Activated CD4-positive, alpha-beta memory T cell treated with anti-CD3 and anti-CD28 coated beads for 36 hours (primary cell): ENCODE measurements at regions not wholly inside any gene's neighbourhood (a gene's known extent, or its start where the extent isn't known, plus 50 kb on each side); places are given as distances from the start of the nearest gene placed in this dataset.
"Not testable (repeated sequence)": the region's sequence is repeated elsewhere in the genome, so short reads cannot be mapped to it uniquely, and the experiment has no call there.

Source experiments
- CTCF ChIA-PET: fragments of 350-600 bp; sonication (Branson Sonifier 250); formaldehyde crosslinking; loops from one replicate; lab custom pipeline; 2021; ENCODE audit warnings: antibody characterized with exemption, inconsistent platforms; lab: Charles Lee
- POLR2A ChIA-PET: fragments of 350-600 bp; sonication (Branson Sonifier 250); formaldehyde crosslinking; loops from one replicate; lab custom pipeline; 2021; ENCODE audit warnings: antibody characterized with exemption; lab: Charles Lee
- DNase-seq: peaks from one replicate; pipeline ENCODE4 v3.0.0-alpha.2; 2020
- H3K27ac Mint-ChIP-seq: one replicate; pipeline ENCODE4 v1.8.0; 2021; ENCODE audit warnings: mixed read lengths
- H3K27me3 Mint-ChIP-seq: one replicate; pipeline ENCODE4 v1.8.0; 2021; ENCODE audit warnings: mixed read lengths
- H3K36me3 Mint-ChIP-seq: one replicate; pipeline ENCODE4 v1.8.0; 2021; ENCODE audit warnings: mixed read lengths
- H3K4me1 Mint-ChIP-seq: one replicate; pipeline ENCODE4 v1.8.0; 2021; ENCODE audit warnings: low read depth, mixed read lengths
- H3K4me3 Mint-ChIP-seq: one replicate; pipeline ENCODE4 v1.8.0; 2021; ENCODE audit warnings: mild to moderate bottlenecking, mixed read lengths
- H3K9me3 Mint-ChIP-seq: one replicate; pipeline ENCODE4 v1.8.0; 2021; ENCODE audit warnings: mixed read lengths
- intact Hi-C: fragments of 100-400 bp; cut with micrococcal nuclease; formaldehyde crosslinking; loops from one replicate; pipeline ENCODE4 v1.15.1; 2023

DNA sequence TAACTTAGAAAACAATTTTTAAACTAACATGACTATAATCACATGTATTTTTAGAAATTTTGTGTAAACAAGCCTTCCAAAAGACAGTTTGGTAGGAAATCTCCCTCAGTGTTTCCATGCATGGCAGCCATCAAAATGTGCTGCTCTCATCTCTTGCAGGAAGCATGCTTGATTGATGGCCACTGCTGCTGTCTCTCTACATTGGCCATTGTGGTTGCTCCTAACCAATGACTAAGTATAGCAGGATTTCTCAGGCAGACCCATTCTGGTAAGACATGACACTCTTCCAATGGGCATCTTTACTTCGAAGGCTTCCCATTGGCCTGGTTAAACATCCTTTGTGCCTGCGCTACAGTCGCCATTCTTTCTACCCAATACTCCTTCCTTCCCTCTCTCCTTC lies 78.9 kb upstream of the GUCY1A1 start:
- H3K36me3 Mint-ChIP-seq = no peaks in the 10 kb centered on the region
- DNase-seq = no peak
- CTCF ChIA-PET = no interaction called here
- H3K4me1 Mint-ChIP-seq = peaks cover 8% of the 10 kb centered on the region
- H3K27ac Mint-ChIP-seq = no peak overlapping the region
- H3K4me3 Mint-ChIP-seq = no peak overlapping the region
- peaks cover 5% of the 10 kb centered on the region for H3K27me3 Mint-ChIP-seq
- POLR2A ChIA-PET = no interaction called here
- no peaks in the 10 kb centered on the region for H3K9me3 Mint-ChIP-seq
- intact Hi-C loops = no loop called here

DNA sequence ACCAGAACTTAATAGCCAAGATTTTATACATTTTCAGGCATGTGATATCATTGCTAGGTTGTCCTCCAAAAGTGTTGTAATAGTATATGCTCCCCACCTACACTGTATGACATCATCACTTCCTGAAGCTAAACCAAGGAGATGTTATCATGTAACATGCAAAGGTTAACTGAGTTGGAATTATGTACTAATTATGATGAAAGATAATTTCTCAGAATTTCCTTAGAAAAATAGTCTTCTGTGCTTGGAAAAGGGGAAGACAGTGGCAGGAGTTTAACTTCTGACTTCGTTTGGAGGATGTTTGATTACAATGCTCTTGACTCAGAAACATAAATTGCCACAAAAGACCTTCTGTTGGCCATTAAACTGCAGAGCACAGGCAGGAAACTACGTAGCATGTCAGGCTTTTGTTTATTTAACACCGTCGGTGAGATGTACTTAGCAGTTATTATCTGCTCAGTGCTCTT lies 83.6 kb upstream of the GUCY1A1 start:
- ChIA-PET POLR2A (no interaction called here), CTCF (no interaction called here)
- DNase-seq = no peak
- H3K27me3 Mint-ChIP-seq = no peaks in the 10 kb centered on the region
- no peak overlapping the region for H3K4me3 Mint-ChIP-seq
- H3K4me1 Mint-ChIP-seq = peaks cover 9% of the 10 kb centered on the region
- intact Hi-C loops = no loop called here
- no peak overlapping the region for H3K27ac Mint-ChIP-seq
- H3K36me3 Mint-ChIP-seq = no peaks in the 10 kb centered on the region
- no peaks in the 10 kb centered on the region for H3K9me3 Mint-ChIP-seq

DNA sequence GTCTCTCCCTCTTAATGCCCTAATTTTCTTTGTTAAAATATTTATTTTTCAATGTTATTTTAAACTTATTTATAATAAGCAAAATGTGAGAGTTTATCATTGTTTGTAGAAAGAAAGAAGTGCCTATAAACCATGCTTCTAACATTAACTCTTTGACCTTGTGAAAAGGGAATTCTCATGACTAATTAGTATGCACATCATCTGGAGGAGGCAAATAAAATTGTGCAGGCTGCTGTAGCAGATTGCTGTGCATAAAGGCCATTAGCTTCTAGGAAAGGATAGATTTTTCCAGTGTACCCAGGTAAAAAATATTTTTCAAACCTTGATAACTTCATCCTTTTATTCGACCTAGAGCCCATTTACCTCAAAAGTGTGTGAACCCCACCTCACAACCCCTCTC lies 84.6 kb upstream of the GUCY1A1 start:
- no peak overlapping the region for H3K4me3 Mint-ChIP-seq
- intact Hi-C loops = no loop called here
- CTCF ChIA-PET = no interaction called here
- H3K9me3 Mint-ChIP-seq = no peaks in the 10 kb centered on the region
- H3K4me1 Mint-ChIP-seq = peaks cover 9% of the 10 kb centered on the region
- no peak for DNase-seq
- POLR2A ChIA-PET = no interaction called here
- no peaks in the 10 kb centered on the region for H3K36me3 Mint-ChIP-seq
- H3K27ac Mint-ChIP-seq = no peak overlapping the region
- no peaks in the 10 kb centered on the region for H3K27me3 Mint-ChIP-seq

DNA sequence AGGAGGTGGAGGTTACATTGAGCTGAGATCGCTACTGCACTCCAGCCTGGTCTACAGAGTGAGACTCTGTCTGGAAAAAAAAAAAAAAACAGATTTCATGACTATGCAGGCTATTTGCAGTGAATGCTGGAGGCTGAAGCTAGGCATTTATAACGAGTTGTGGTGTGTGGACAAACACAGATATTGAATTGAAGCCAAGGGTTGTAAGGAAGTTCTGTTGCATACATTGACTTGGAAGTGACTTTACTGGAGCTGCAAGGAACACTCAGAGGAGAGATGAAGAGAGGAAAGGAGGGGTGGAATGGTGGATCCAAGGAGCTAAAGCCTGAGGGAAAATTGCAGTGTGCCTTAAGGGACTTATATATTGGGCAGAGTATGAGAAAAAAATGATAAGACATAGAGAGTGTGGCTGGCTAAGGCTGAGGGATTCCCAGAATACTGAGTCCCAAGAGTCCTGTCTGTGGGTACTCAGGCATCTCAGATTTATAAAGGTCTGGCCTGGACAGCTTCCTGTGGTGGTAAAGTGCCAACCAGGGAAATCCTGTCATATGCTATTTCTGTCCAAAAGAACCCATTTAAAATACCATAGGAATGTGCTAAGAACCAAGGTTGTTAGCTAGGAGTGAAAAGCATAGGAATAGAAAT lies 87.8 kb upstream of the GUCY1A1 start:
- Mint-ChIP-seq H3K27me3 (no peaks in the 10 kb centered on the region), H3K4me1 (peaks cover 9% of the 10 kb centered on the region), H3K9me3 (no peaks in the 10 kb centered on the region), H3K36me3 (no peaks in the 10 kb centered on the region), H3K27ac (no peak overlapping the region), H3K4me3 (no peak overlapping the region)
- ChIA-PET POLR2A (no interaction called here), CTCF (no interaction called here)
- DNase-seq = no peak
- intact Hi-C loops = no loop called here

DNA sequence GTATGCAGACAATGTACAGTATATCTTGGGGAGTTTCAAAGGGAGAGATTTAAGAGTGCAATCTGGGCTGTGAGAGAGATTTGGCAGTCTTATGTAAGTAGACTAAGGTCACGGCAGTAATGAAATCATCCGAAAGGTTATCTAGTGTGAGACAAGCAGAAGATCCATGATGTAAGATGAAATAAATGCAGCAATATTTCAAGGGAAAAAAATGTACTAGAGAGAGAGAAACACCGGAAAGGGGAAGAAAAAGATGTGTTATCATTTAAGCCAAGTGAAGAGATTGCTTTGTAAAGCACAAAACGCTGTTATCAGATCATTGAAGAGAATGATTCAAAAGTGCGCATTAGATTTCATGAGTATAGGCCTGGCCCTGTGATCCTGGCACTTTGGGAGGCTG lies 88.4 kb upstream of the GUCY1A1 start:
- H3K27me3 Mint-ChIP-seq = no peaks in the 10 kb centered on the region
- peaks cover 5% of the 10 kb centered on the region for H3K4me1 Mint-ChIP-seq
- POLR2A ChIA-PET = no interaction called here

DNA sequence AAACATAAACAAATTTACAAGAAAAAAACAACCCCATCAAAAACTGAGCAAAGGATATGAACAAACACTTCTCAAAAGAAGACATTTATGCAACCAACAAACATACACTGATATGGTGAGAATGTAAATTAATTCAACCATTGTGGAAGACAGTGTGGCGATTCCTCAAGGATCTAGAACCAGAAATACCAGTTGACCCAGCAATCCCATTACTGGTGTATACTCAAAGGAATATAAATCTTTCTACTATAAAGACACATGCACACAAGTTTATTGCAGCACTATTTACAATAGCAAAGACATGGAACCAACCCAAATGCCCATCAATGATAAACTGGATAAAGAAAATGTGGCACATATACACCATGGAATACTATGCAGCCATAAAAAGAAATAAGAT lies 92.3 kb upstream of the GUCY1A1 start:
- intact Hi-C loops, H3K4me1 Mint-ChIP-seq, H3K9me3 Mint-ChIP-seq, H3K4me3 Mint-ChIP-seq, H3K36me3 Mint-ChIP-seq, H3K27ac Mint-ChIP-seq, CTCF ChIA-PET, DNase-seq, H3K27me3 Mint-ChIP-seq, POLR2A ChIA-PET: not testable (repeated sequence)

More for the DNA sequence above, 88.4 kb upstream of the GUCY1A1 start:
- Mint-ChIP-seq H3K4me3 (no peak overlapping the region), H3K36me3 (no peaks in the 10 kb centered on the region), H3K9me3 (no peaks in the 10 kb centered on the region), H3K27ac (no peak overlapping the region)
- CTCF ChIA-PET = no interaction called here
- no peak for DNase-seq
- intact Hi-C loops = no loop called here

DNA sequence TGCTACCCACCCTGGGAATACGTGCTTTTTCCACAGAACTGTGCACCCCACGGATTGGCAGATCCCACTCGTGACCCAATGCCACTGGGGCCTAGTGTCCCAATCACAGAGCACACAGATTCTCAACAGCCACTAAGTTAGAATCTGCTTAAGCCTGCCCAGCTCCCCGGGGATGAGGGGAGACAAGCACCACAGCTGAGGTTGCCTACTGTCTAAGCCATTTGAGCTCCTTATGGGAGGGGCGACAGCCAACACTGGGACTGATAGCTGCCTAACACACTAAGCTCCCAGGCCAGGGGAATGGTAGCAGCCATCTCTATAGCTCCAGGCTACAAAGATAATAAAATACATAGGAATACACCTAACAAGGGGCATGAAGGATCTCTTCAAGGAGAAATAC lies 93.5 kb upstream of the GUCY1A1 start:
- POLR2A ChIA-PET = no interaction called here
- Mint-ChIP-seq H3K4me1 (no peaks in the 10 kb centered on the region), H3K27ac (no peak overlapping the region), H3K27me3 (peaks cover 3% of the 10 kb centered on the region), H3K36me3 (no peaks in the 10 kb centered on the region), H3K4me3 (no peak overlapping the region), H3K9me3 (no peaks in the 10 kb centered on the region)
- intact Hi-C loops = no loop called here
- no peak for DNase-seq
- CTCF ChIA-PET = no interaction called here

DNA sequence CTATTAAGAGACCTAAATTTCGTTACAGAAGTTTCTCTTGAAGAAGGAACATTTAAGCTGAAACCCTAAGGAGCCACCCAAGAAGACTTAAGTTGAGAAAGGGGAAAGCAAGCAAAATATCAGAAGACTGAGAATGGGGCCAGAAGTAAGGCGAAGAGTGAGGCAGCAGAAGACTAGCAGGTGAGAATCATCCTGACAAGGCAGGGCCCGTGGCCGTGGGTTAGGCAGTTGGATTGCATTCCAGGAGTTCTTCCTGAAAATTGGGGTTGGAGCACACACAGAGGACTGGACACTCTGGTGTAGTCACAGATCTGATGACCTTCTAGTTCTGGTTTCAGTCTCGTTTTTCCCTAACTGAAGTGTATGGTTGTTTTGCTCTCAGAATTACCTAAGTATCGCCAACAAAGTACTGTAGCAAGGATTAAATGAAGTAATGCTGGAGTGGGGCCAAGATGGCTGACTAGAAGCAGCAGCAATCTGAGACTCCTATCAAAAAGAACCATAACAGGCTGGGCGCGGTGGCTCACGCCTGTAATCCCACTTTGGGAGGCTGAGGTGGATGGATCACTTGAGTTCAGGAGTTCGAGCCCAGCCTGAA lies 94.4 kb upstream of the GUCY1A1 start:
- intact Hi-C loops = no loop called here
- no peak for DNase-seq
- Mint-ChIP-seq H3K27me3 (peaks cover 3% of the 10 kb centered on the region), H3K4me1 (no peaks in the 10 kb centered on the region), H3K9me3 (no peaks in the 10 kb centered on the region), H3K4me3 (no peak overlapping the region), H3K36me3 (no peaks in the 10 kb centered on the region), H3K27ac (no peak overlapping the region)
- ChIA-PET CTCF (no interaction called here), POLR2A (no interaction called here)

DNA sequence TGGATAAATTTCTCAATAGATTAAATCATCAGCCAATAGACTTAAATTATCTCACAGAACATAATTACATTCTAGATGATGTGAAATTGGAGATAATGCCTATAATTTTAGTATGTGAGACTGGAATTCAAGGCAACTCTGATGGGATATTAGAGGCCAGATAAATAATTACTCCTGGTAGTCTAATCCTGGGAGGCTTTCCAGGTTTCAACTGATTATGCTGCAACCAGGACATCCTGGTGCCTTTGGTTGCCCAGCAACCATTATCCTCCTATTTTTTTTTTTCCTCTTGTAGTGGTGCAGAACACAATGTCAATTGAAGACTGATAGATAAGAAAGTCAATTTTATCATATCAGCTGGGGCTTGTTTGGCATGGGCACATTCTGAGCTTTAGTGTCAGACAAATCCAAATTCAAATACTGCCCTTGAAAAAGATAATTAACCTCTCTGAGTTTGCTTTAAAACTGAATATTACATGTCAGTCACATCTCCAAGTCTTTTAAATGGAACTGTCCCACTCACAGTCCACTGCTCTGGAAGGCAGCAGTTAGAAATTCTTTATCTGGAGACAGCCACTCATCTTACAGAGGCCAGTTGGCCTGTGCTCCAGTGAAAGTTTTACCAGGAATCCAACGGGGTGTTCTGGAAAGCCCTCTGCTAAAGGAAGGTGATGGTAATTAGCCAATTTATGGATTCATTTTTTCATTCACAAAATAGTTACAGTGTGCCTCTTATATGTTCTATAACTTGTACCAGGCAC lies 95.3 kb upstream of the GUCY1A1 start:
- no peaks in the 10 kb centered on the region for H3K4me1 Mint-ChIP-seq
- no peaks in the 10 kb centered on the region for H3K9me3 Mint-ChIP-seq
- H3K4me3 Mint-ChIP-seq = no peak overlapping the region
- no peak overlapping the region for H3K27ac Mint-ChIP-seq
- H3K27me3 Mint-ChIP-seq = peaks cover 3% of the 10 kb centered on the region
- DNase-seq = no peak
- CTCF ChIA-PET = no interaction called here
- intact Hi-C loops = no loop called here
- POLR2A ChIA-PET = no interaction called here
- H3K36me3 Mint-ChIP-seq = no peaks in the 10 kb centered on the region

DNA sequence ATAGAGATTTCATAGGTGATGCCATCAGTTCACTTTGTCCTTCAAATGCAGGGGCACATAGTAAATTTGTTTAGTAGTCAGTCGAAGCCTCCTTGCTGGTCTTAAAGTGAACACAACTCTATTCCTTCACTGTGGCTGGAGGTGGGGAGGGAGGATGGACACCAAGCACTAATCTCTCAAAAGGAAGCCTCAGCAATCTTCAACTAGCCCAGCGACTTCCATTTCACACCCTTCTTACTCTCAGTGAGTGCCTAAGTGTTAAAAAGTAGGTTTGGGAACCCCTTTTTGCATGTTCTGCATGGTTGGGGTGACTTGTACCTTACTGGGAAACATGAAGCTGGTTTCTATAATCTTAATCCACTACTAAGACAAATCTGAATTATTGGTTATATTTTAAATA lies 96.0 kb upstream of the GUCY1A1 start:
- Mint-ChIP-seq H3K27ac (no peak overlapping the region), H3K36me3 (no peaks in the 10 kb centered on the region), H3K4me3 (no peak overlapping the region), H3K9me3 (no peaks in the 10 kb centered on the region), H3K4me1 (no peaks in the 10 kb centered on the region), H3K27me3 (peaks cover 3% of the 10 kb centered on the region)
- no peak for DNase-seq
- ChIA-PET POLR2A (no interaction called here), CTCF (no interaction called here)
- intact Hi-C loops = no loop called here

DNA sequence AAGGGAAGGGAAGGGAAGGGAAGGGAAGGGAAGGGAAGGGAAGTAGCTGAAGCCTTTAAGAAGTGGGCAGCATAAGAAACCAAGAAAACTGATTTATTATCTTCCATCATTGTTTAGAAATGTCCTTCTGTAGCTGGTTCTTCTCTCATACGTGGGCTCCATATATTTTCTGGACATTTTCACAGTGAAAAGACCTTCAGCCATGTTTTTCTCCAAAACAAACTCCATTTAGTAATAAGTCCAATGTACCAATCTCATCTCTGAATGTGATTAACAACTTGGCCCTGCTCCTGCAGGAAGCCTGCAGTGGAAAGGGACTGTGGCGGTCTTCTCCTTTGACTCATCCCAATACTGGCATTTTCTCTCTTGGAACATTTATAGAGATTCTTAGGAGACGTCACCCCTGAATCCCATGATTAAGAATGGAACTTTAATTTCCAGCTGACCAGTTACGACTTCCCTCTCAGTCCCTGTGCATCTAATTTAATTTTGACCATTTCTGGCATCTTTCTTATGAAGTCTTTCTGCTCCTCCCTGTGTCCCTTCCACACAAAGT lies 96.6 kb upstream of the GUCY1A1 start:
- Mint-ChIP-seq H3K4me3 (no peak overlapping the region), H3K9me3 (no peaks in the 10 kb centered on the region), H3K36me3 (no peaks in the 10 kb centered on the region), H3K27ac (no peak overlapping the region), H3K27me3 (peaks cover 3% of the 10 kb centered on the region), H3K4me1 (no peaks in the 10 kb centered on the region)
- intact Hi-C loops = no loop called here
- DNase-seq = no peak
- CTCF ChIA-PET = no interaction called here
- POLR2A ChIA-PET = no interaction called here

DNA sequence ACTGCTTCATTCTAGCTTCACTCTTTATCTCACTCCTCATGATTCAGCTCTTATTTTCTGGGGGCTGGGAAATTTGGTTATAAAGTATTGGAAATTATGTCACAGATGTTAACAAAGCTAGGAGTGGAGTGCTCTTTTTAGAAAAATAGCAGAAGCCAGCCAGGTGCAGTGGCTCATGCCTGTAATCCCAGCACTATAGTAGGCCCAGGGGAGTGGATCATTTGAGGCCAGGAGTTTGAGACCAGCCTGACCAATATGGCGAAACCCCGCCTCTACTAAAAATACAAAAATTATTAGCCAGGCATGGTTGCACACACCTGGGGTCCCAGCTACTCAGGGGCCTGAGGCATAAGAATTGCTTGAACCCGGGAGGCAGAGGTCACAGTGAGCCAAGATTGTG lies 97.2 kb upstream of the GUCY1A1 start:
- POLR2A ChIA-PET = no interaction called here
- no peak for DNase-seq
- no peak overlapping the region for H3K4me3 Mint-ChIP-seq
- intact Hi-C loops = no loop called here
- no peak overlapping the region for H3K27ac Mint-ChIP-seq
- peaks cover 3% of the 10 kb centered on the region for H3K27me3 Mint-ChIP-seq
- H3K36me3 Mint-ChIP-seq = no peaks in the 10 kb centered on the region
- CTCF ChIA-PET = no interaction called here
- no peaks in the 10 kb centered on the region for H3K9me3 Mint-ChIP-seq
- no peaks in the 10 kb centered on the region for H3K4me1 Mint-ChIP-seq
